ENCODE measurements at regions not wholly inside any gene's neighbourhood (a gene's known extent, or its start where the extent isn't known, plus 50 kb on each side); places are given as distances from the start of the nearest gene placed in this dataset.

GRCh38 chr2:83376731-83377130, 1082.3 kb downstream of the SUCLG1 start:
- TF ChIP-seq TAF1 (IDR thresholded peaks at IDR 0.05; ENCODE audit: low read depth) (no peak), USF1 (IDR thresholded peaks at IDR 0.05) (no peak), ZBTB7A (IDR thresholded peaks at IDR 0.05; ENCODE audit: low read depth) (no peak), TCF12 (IDR thresholded peaks at IDR 0.05; ENCODE audit: low read depth) (no peak), MAX (IDR thresholded peaks at IDR 0.05) (no peak), REST (IDR thresholded peaks at IDR 0.05; ENCODE audit: low read depth) (no peak), TEAD4 (IDR thresholded peaks at IDR 0.05) (no peak), YY1 (IDR thresholded peaks at IDR 0.05; ENCODE audit: low read depth) (no peak)
